ENCODE measurements at regions not wholly inside any gene's neighbourhood (a gene's known extent, or its start where the extent isn't known, plus 50 kb on each side); places are given as distances from the start of the nearest gene placed in this dataset.

- DNase-seq (ENCODE audit: low read depth in 2 of 2): no peak
Measured at GRCh38 chr4:163871078-163871477, 376.6 kb downstream of the TMA16 start.

GRCh38 chr4:163875327-163875726 lies 380.8 kb downstream of the TMA16 start:
- DNase-seq (ENCODE audit: low read depth in 2 of 2): no peak

- no peak for DNase-seq (ENCODE audit: low read depth in 2 of 2)
Measured at GRCh38 chr4:163878336-163879121, 384.0 kb downstream of the TMA16 start.

GRCh38 chr4:163892417-163892816 lies 397.9 kb downstream of the TMA16 start:
- no peak for DNase-seq (ENCODE audit: low read depth in 2 of 2)

GRCh38 chr4:163895378-163896005 lies 401.0 kb downstream of the TMA16 start:
- no peak for DNase-seq (ENCODE audit: low read depth in 2 of 2)

GRCh38 chr4:163901319-163901718 lies 406.8 kb downstream of the TMA16 start:
- DNase-seq (ENCODE audit: low read depth in 2 of 2): no peak

- no peak for DNase-seq (ENCODE audit: low read depth in 2 of 2)
Measured at GRCh38 chr4:163902417-163902816, 407.9 kb downstream of the TMA16 start.

- no peak for DNase-seq (ENCODE audit: low read depth in 2 of 2)
Measured at GRCh38 chr4:163911891-163912290, 417.4 kb downstream of the TMA16 start.

- no peak for DNase-seq (ENCODE audit: low read depth in 2 of 2)
Measured at GRCh38 chr4:163913571-163913970, 419.1 kb downstream of the TMA16 start.

- no peak for DNase-seq (ENCODE audit: low read depth in 2 of 2)
Measured at GRCh38 chr4:163915896-163916295, 421.4 kb downstream of the TMA16 start.

GRCh38 chr4:163920426-163920825 lies 425.9 kb downstream of the TMA16 start:
- no peak for DNase-seq (ENCODE audit: low read depth in 2 of 2)

- DNase-seq (ENCODE audit: low read depth in 2 of 2): no peak
Measured at GRCh38 chr4:163922302-163922701, 427.8 kb downstream of the TMA16 start.

GRCh38 chr4:163923092-163923491 lies 428.6 kb downstream of the TMA16 start:
- DNase-seq (ENCODE audit: low read depth in 2 of 2): no peak

- no peak for DNase-seq (ENCODE audit: low read depth in 2 of 2)
Measured at GRCh38 chr4:163930086-163930485, 435.6 kb downstream of the TMA16 start.

- no peak for DNase-seq (ENCODE audit: low read depth in 2 of 2)
Measured at GRCh38 chr4:163932504-163932903, 438.0 kb downstream of the TMA16 start.

GRCh38 chr4:163939597-163939996 lies 445.1 kb downstream of the TMA16 start:
- DNase-seq (ENCODE audit: low read depth in 2 of 2): no peak

GRCh38 chr4:163941221-163941905 lies 446.9 kb downstream of the TMA16 start:
- no peak for DNase-seq (ENCODE audit: low read depth in 2 of 2)

GRCh38 chr4:163948920-163949455 lies 454.5 kb downstream of the TMA16 start:
- DNase-seq (ENCODE audit: low read depth in 2 of 2): no peak

- DNase-seq (ENCODE audit: low read depth in 2 of 2): no peak
Measured at GRCh38 chr4:163949976-163950601, 455.6 kb downstream of the TMA16 start.

GRCh38 chr4:163955288-163955687 lies 460.8 kb downstream of the TMA16 start:
- DNase-seq (ENCODE audit: low read depth in 2 of 2): no peak

GRCh38 chr4:163958751-163959150 lies 464.3 kb downstream of the TMA16 start:
- DNase-seq (ENCODE audit: low read depth in 2 of 2): no peak

GRCh38 chr4:163959932-163960331 lies 465.4 kb downstream of the TMA16 start:
- DNase-seq (ENCODE audit: low read depth in 2 of 2): no peak
